Heart left ventricle (tissue), 16 donors: ENCODE measurements at regions not wholly inside any gene's neighbourhood (a gene's known extent, or its start where the extent isn't known, plus 50 kb on each side); places are given as distances from the start of the nearest gene placed in this dataset.

Source experiments
- ATAC-seq, 4 donors: fragments of 200-7000 bp; cut with Tn5 transposase; one replicate each; pipeline ENCODE4 v1.9.1; 2020 to 2022; ENCODE audit warnings: moderate library complexity in 4 of 4, mild to moderate bottlenecking in 3 of 4, moderate number of reproducible peaks in 1 of 4
- DNase-seq, 5 donors: peaks; one replicate each; pipeline ENCODE4 v3.0.0-alpha.2; 2020
- H3K27ac ChIP-seq, 12 donors: fragments of 200-600 bp; sonication (generic) in 4 of 12; one replicate each; pipeline versions ENCODE4 v1.5.0 to v1.8.0; 2016 to 2022; ENCODE audit warnings: mild to moderate bottlenecking in 2 of 12
- H3K27me3 ChIP-seq, 9 donors: fragments of 200-600 bp; sonication (generic) in 2 of 9; one replicate each; pipeline versions ENCODE4 v1.5.1 to v1.8.0; 2016 to 2022; ENCODE audit warnings: mild to moderate bottlenecking in 3 of 9
- H3K36me3 ChIP-seq, 9 donors: fragments of 200-600 bp; sonication (generic) in 2 of 9; one replicate each; pipeline versions ENCODE4 v1.5.0 to v1.8.0; 2018 to 2022; ENCODE audit warnings: mild to moderate bottlenecking in 2 of 9
- H3K4me1 ChIP-seq, 12 donors: fragments of 200-600 bp; sonication (generic) in 4 of 12; one replicate each; pipeline versions ENCODE4 v1.5.0 to v1.8.0; 2016 to 2022; ENCODE audit warnings: mild to moderate bottlenecking in 3 of 12
- H3K4me3 ChIP-seq, 12 donors: fragments of 200-600 bp; sonication (generic) in 4 of 12; one replicate each; pipeline versions ENCODE4 v1.5.0 to v1.8.0; 2017 to 2022; ENCODE audit warnings: mild to moderate bottlenecking in 9 of 12, moderate library complexity in 4 of 12
- H3K9me3 ChIP-seq, 12 donors: fragments of 200-600 bp; sonication (generic) in 4 of 12; one replicate each; pipeline versions ENCODE4 v1.5.0 to v1.8.0; 2016 to 2022; ENCODE audit warnings: mild to moderate bottlenecking in 1 of 12
- CTCF ChIP-seq, 12 donors: fragments of 200-600 bp; sonication (generic) in 4 of 12; IDR thresholded peaks; one replicate each; pipeline versions ENCODE4 v1.5.0 to v1.8.0; 2018 to 2022; ENCODE audit warnings: antibody characterized with exemption in 12 of 12, mild to moderate bottlenecking in 5 of 12
- POLR2A ChIP-seq, 2 donors: fragments of 450-650 bp; IDR thresholded peaks; one replicate each; pipeline ENCODE4 v1.6.1; 2017; ENCODE audit warnings: antibody characterized with exemption in 2 of 2, mild to moderate bottlenecking in 2 of 2, moderate library complexity in 2 of 2
- WGBS, 4 donors: extraction: QIAGEN DNeasy Blood & Tissue Kit in 2 of 4; methylation state at CpG; one replicate each; pipeline versions ENCODE4 v1.1.5 to v1.1.7; 2013 to 2018; 5-methylcytosine and 5-hydroxymethylcytosine counted together
- intact Hi-C, 10 donors: fragments of 100-400 bp; cut with DNase I; formaldehyde crosslinking; loops; one replicate each; pipeline versions ENCODE4 v1.11.1 to v1.14.2; 2022
- donor health status: ischemic (EF 13 %, LVEDD 7.1; RV severe dilation, severe dysfunction).
- donor health status: healthy with polysubstance abuse.
- donor health status: DM: no; HTN: yes; CAD: no.
- donor health status: DM: no; HTN: no; CAD: no.
- donor health status: ischemic (EF 25% LVEDD 6.9; RV normal size, moderate dysfunction).
- donor health status: ischemic (EF 25% LVEDD 5.7; RV mildly dilated, moderate dysfunction).
- donor health status: healthy.
- donor health status: DM: yes; HTN: yes; CAD: no.
- donor health status: ischemic (EF 35%, LVEDD 5.7; RV mildly dilated, moderate dysfunction).
- donor health status: nonischemic (EF 11% LVEDD 7.7; RV severe dilation, severe dysfunction).
- donor health status: DM: yes; HTN: yes; CAD: no.
- donor health status: PGD.
- donor health status: ischemic (EF 29% LVEDD 5.4; RV normal size, mild dysfunction).
- donor health status: nonischemic (EF 23%, LVEDD 6.1; RV moderate dilation, normal function).

- 81 to 89% (median 85%) methylated on average over 6 of the region's 6 CpGs for WGBS, 4 donors
- Histone ChIP-seq H3K4me3 (no peak overlapping the region), H3K27me3 (no peaks in the 10 kb centered on the region), H3K9me3 (no peaks in the 10 kb centered on the region), H3K36me3 (no peaks in the 10 kb centered on the region), H3K27ac (no peak overlapping the region), H3K4me1 (peaks cover 0 to 36% (median 13%) of the 10 kb centered on the region in 12 donors)
- DNase-seq (peak in 1 of 5 donors; percentile 44), ATAC-seq (no peak)
- intact Hi-C loops = no loop called here
- no peak for TF ChIP-seq POLR2A (IDR thresholded peaks at IDR 0.05)
- TF ChIP-seq CTCF (IDR thresholded peaks at IDR 0.05) = no peak
Measured at GRCh38 chr13:76708138-76708688, 178.0 kb downstream of the KCTD12 start.

- no peak for DNase-seq
- H3K4me3 ChIP-seq = no peak overlapping the region
- H3K27me3 ChIP-seq = no peaks in the 10 kb centered on the region
- no peak for TF ChIP-seq POLR2A (IDR thresholded peaks at IDR 0.05)
- no peak for TF ChIP-seq CTCF (IDR thresholded peaks at IDR 0.05)
- ATAC-seq = no peak
- no peaks in the 10 kb centered on the region for H3K9me3 ChIP-seq
- intact Hi-C loops = no loop called here
- WGBS, 4 donors = 79 to 84% (median 82%) methylated on average over 3 of the region's 3 CpGs
- H3K36me3 ChIP-seq = no peaks in the 10 kb centered on the region
- H3K4me1 ChIP-seq = peaks cover 0 to 36% (median 12%) of the 10 kb centered on the region in 12 donors
- no peak overlapping the region for H3K27ac ChIP-seq
Measured at GRCh38 chr13:76707360-76707759, 178.8 kb downstream of the KCTD12 start.

- intact Hi-C loops = no loop called here
- H3K4me3 ChIP-seq = no peak overlapping the region
- TF ChIP-seq POLR2A (IDR thresholded peaks at IDR 0.05) (no peak), CTCF (IDR thresholded peaks at IDR 0.05) (no peak)
- H3K36me3 ChIP-seq = no peaks in the 10 kb centered on the region
- DNase-seq (no peak), ATAC-seq (no peak)
- H3K4me1 ChIP-seq = peaks cover 0 to 8% (median 0%) of the 10 kb centered on the region in 12 donors
- no peak overlapping the region for H3K27ac ChIP-seq
- no peaks in the 10 kb centered on the region for H3K27me3 ChIP-seq
- no peaks in the 10 kb centered on the region for H3K9me3 ChIP-seq
- WGBS, 4 donors = 59 to 79% (median 69%) methylated on average over 2 of the region's 2 CpGs
Measured at GRCh38 chr13:76703621-76704288, 182.4 kb downstream of the KCTD12 start.

GRCh38 chr13:76703216-76703615 lies 183.0 kb downstream of the KCTD12 start:
- TF ChIP-seq POLR2A (IDR thresholded peaks at IDR 0.05) (no peak), CTCF (IDR thresholded peaks at IDR 0.05) (no peak)
- Histone ChIP-seq H3K9me3 (no peaks in the 10 kb centered on the region), H3K36me3 (no peaks in the 10 kb centered on the region), H3K4me1 (peaks cover 0 to 6% (median 0%) of the 10 kb centered on the region in 12 donors), H3K4me3 (no peak overlapping the region), H3K27ac (no peak overlapping the region), H3K27me3 (no peaks in the 10 kb centered on the region)
- ATAC-seq (no peak), DNase-seq (no peak)
- intact Hi-C loops = no loop called here
- 63 to 82% (median 71%) methylated on average over 2 of the region's 2 CpGs for WGBS, 4 donors
